NCI-H345 (cell line): ENCODE measurements at regions not wholly inside any gene's neighbourhood (a gene's known extent, or its start where the extent isn't known, plus 50 kb on each side); places are given as distances from the start of the nearest gene placed in this dataset.
"Not testable (repeated sequence)": the region's sequence is repeated elsewhere in the genome, so short reads cannot be mapped to it uniquely, and the experiment has no call there.

Source experiments
- DNase-seq: peaks from one replicate; lab custom pipeline; 2025; lab: John Stamatoyannopoulos, UW

GRCh38 chr11:28819741-28820140 lies 711.6 kb downstream of the METTL15 start:
- DNase-seq, result no peak

GRCh38 chr11:28815110-28815509 lies 706.9 kb downstream of the METTL15 start:
- DNase-seq, result no peak

GRCh38 chr11:28808771-28809170 lies 700.6 kb downstream of the METTL15 start:
- peak; percentile 8 for DNase-seq

GRCh38 chr11:28799316-28799715 lies 691.1 kb downstream of the METTL15 start:
- no peak for DNase-seq

GRCh38 chr11:28798286-28798685 lies 690.1 kb downstream of the METTL15 start:
- no peak for DNase-seq

- DNase-seq, result no peak
Observed at GRCh38 chr11:28797536-28797935, 689.3 kb downstream of the METTL15 start.

- no peak for DNase-seq
Observed at GRCh38 chr11:28794405-28794804, 686.2 kb downstream of the METTL15 start.

GRCh38 chr11:28793282-28793738 lies 685.1 kb downstream of the METTL15 start:
- no peak for DNase-seq

GRCh38 chr11:28792856-28793255 lies 684.7 kb downstream of the METTL15 start:
- no peak for DNase-seq

- not testable (repeated sequence) for DNase-seq
Observed at GRCh38 chr11:28787897-28788296, 679.7 kb downstream of the METTL15 start.

- no peak for DNase-seq
Observed at GRCh38 chr11:28777126-28777525, 668.9 kb downstream of the METTL15 start.

GRCh38 chr11:28773606-28774005 lies 665.4 kb downstream of the METTL15 start:
- DNase-seq, result no peak

GRCh38 chr11:28770806-28771205 lies 662.6 kb downstream of the METTL15 start:
- DNase-seq, result no peak

- no peak for DNase-seq
Observed at GRCh38 chr11:28767574-28767973, 659.4 kb downstream of the METTL15 start.

GRCh38 chr11:28763876-28764275 lies 655.7 kb downstream of the METTL15 start:
- no peak for DNase-seq

GRCh38 chr11:28763151-28763550 lies 655.0 kb downstream of the METTL15 start:
- DNase-seq, result no peak

GRCh38 chr11:28760676-28761390 lies 652.6 kb downstream of the METTL15 start:
- peak; percentile 74 for DNase-seq

- no peak for DNase-seq
Observed at GRCh38 chr11:28759311-28759710, 651.1 kb downstream of the METTL15 start.

- no peak for DNase-seq
Observed at GRCh38 chr11:28757725-28758515, 649.7 kb downstream of the METTL15 start.

GRCh38 chr11:28756977-28757376 lies 648.8 kb downstream of the METTL15 start:
- no peak for DNase-seq

- peak; percentile 83 for DNase-seq
Observed at GRCh38 chr11:28743061-28743550, 634.9 kb downstream of the METTL15 start.

GRCh38 chr11:28739489-28740280 lies 631.5 kb downstream of the METTL15 start:
- DNase-seq, result peak; percentile 7
